Midbrain (tissue), 1 donor: ENCODE measurements at regions not wholly inside any gene's neighbourhood (a gene's known extent, or its start where the extent isn't known, plus 50 kb on each side); places are given as distances from the start of the nearest gene placed in this dataset.
"Not testable (repeated sequence)": the region's sequence is repeated elsewhere in the genome, so short reads cannot be mapped to it uniquely, and the experiment has no call there.

Experiments used
- DNase-seq: peaks from one replicate; lab custom pipeline; 2025; lab: John Stamatoyannopoulos, UW

DNA sequence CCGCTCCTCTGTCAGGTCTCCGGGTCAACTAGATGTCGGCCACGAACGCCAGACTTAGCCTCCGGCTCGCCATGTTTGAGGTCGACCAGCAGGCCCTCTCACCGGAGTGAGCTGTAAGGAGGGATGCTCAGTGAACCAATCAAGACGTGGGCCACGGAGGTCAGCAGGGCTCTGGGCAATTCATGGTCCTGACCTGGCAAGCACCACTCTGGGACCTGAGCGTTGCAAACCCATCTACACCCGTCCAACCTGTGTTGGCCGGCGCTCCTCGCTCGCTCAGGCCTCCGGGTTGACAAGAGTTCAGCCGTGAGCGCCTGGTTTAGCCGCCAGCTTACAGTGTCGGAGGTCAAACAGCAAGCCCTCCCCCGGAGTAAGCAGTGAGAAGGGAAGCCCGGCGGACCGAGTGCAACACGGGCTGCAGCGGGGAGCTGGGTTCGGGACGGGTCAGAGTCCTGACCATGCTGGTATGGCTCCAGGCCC, 1361.9 kb downstream of the UQCRFS1 start:
- no peak for DNase-seq

GRCh38 chr19:27846944-27847343, 1366.0 kb downstream of the UQCRFS1 start:
- DNase-seq: no peak

GRCh38 chr19:27844261-27844660, 1368.7 kb downstream of the UQCRFS1 start:
- no peak for DNase-seq

DNA sequence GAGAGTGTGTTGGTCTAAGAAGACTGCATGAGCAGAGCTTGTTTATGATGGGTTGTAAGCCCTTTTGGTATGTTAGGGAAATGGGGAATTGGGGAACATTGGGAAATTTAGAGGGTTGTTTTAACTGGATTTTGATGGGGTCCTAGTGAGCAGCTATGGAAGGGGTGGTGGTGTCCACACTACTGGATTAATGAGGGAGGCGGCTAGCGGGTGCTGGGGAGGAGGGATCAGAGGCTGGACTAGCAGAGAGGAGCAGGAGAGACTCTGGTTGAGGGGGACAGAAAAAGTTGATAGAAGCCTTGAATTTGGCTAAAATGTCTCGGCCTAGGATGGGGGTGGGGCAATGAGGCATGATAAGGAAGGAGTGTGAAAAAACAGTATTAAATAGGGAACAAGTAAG, 1369.1 kb downstream of the UQCRFS1 start:
- no peak for DNase-seq

DNA sequence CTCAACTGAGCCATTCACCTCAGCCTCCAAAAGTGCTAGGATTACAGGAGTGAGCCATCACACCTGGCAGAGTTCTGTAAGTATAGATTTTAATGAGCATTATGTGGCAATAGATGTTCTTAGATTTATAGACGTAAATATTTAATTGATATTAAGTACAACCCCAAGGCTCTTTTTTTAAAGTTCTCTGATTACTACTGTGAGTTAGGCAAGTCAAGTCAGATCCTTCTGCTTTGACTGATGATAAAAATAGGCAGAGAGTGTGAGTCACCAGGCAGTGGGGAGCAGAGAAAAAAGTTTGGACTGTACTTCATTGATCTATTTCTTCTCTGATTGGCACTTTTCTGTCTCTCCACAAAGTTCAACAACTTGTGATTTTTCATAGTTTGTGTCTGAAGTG, 1379.9 kb downstream of the UQCRFS1 start:
- no peak for DNase-seq

- DNase-seq: no peak
Observed at GRCh38 chr19:27828829-27829228, 1384.1 kb downstream of the UQCRFS1 start.

DNA sequence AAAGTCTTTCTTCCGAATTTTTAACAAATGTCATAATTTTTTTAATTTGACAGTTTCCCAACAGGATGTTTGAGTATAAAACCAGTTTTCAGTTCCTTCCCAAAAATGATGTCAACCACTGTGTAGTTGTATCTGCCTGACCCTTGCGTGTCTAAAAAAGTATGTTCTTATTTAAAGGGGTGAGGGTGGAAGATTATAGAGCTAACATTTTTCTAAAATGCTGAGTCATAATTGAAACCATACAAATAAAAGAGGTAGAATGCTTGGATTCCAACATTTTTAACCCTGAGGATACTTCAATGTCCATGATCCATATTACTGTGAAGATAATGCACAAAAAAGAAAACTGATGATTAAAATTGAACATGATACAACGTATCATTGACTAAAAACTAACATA, 1388.8 kb downstream of the UQCRFS1 start:
- DNase-seq: no peak

DNA sequence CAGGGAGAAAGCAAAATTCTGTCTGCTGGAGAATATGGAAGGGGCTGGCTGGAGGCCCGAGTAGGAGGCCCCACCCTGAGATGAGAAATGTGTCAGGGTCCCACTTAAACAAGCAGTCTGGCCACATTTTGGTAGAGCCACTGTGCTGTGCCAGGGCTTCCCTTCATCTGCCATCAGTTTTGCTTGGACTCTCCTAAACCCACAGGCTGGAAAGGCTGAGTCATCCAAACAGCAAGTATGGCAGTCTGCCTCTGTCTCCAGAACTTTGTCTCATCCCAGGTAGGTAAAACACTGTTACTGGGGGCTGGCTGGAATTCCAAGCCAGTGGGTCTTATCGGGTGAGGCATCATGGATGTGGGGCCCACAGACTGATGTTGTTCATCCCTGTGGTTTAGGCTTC, 1390.6 kb downstream of the UQCRFS1 start:
- DNase-seq: no peak

GRCh38 chr19:27821418-27822018, 1391.4 kb downstream of the UQCRFS1 start:
- no peak for DNase-seq

DNA sequence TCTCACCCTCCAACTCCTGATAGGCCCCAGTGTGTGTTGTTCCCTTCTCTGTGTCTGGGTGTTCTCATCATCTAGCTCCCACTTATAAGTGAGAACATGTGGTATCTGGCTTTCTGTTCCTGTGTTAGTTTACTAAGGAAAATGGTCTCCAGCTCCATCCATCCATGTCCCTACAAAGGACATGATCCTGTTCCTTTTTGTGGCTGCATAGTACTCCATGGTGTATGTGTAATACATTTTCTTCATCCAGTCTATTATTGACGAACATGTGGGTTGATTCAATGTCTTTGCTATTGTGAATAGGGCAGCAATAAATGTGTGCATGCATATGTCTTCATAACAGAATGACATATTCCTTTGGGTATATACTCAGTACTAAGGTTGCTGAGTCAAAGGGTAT, 1397.0 kb downstream of the UQCRFS1 start:
- no peak for DNase-seq

DNA sequence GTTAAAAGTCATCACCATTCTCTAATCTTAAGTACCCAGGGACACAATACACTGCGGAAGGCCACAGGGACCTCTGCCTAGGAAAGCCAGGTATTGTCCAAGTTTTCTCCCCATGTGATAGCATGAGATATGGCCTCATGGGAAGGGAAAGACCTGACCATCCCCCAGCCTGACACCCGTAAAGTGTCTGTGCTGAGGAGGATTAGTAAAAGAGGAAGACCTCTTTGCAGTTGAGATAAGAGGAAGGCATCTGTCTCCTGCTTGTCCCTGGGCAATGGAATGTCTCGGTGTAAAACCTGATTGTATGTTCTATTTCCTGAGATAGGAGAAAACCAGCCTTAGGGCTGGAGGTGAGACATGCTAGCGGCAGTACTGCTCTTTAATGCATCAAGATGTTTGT, 1398.1 kb downstream of the UQCRFS1 start:
- not testable (repeated sequence) for DNase-seq

DNA sequence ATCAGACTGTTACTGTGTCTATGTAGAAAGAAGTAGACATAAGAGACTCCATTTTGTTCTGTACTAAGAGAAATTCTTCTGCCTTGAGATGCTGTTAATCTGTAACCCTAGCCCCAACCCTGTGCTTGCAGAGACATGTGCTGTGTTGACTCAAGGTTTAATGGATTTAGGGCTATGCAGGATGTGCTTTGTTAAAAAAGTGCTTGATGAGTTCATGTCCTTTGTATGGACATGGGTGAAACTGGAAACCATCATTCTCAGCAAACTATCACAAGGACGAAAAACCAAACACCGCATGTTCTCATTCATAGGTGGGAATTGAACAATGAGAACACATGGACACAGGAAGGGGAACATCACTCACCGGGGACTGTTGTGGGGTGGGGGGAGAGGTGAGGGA, 1398.7 kb downstream of the UQCRFS1 start:
- not testable (repeated sequence) for DNase-seq

- no peak for DNase-seq
Observed at GRCh38 chr19:27806471-27807070, 1406.4 kb downstream of the UQCRFS1 start.

DNA sequence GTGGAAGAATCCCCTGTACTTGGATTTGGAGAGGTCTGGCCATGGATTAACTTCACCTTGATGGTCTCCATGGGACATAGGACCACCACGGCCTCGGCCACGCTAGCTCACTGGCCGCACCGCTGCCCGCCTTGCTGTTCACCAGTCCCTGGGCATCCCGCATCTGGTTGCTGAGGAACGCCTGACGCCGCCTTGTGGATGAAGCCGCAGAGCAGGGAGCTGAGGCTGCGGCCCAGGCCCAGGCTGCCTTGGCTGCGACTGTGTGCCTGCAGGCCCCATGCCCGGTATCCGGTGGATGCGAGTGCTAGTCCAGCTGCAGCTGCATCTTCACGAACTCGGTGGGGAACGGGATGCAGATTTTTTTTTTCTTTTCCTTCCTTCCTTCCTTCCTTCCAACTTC, 1407.1 kb downstream of the UQCRFS1 start:
- no peak for DNase-seq

DNA sequence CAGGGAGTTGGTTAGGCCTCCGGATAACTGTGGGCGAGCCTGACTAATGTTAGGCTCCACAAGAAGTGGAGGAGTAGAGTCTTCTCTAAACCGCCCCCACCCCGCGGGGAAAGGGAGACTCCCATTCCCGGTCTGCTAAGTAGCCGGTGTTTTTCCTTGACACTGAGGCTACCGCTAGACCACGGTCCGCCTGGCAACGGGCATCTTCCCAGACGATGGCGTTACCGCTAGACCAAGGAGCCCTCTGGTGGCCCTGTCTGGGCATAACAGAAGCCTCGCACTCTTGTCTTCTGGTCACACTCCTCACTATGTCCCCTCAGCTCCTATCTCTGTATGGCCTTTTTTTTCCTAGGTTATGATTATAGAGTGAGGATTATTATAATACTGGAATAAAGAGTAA, 1410.7 kb downstream of the UQCRFS1 start:
- DNase-seq: not testable (repeated sequence)

DNA sequence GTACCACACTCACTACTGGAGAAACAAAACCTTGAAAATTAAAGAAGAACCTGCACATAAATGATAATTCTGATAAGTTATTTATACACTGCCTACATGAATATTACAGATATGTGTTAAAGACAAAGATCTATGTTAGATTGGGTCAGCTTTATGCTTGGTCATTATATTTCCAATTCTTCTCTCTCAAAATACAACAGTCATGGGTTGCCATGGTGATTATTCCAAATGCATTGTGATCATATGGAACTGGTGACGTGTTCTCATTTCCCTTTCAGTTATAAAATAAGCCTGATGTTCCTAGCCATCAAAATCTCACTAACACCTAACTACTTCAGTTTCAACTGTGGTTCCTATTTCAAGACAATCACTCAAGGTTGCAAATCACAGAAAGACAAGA, 1416.4 kb downstream of the UQCRFS1 start:
- DNase-seq: no peak

- no peak for DNase-seq
Observed at GRCh38 chr19:27796073-27796472, 1416.9 kb downstream of the UQCRFS1 start.

DNA sequence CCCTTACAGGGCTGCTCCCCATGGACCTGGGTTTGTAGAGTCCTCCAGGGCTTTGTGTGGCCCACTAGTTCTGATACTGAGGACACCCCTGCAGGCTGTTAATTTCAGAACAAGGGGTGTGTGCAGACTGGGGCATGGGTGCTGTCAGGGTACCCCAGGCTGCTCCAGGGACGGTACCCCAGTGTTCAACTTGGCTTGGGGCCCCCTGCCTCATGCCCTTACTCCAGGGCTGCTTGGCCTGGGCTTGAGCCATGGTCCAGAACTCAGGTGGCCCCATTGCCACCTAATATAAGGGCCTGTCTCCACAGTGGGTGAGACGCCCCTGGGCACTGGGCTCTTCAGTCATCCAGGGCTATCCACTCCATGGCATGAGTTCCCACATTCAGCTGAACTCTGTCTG, 1417.6 kb downstream of the UQCRFS1 start:
- DNase-seq: no peak

DNA sequence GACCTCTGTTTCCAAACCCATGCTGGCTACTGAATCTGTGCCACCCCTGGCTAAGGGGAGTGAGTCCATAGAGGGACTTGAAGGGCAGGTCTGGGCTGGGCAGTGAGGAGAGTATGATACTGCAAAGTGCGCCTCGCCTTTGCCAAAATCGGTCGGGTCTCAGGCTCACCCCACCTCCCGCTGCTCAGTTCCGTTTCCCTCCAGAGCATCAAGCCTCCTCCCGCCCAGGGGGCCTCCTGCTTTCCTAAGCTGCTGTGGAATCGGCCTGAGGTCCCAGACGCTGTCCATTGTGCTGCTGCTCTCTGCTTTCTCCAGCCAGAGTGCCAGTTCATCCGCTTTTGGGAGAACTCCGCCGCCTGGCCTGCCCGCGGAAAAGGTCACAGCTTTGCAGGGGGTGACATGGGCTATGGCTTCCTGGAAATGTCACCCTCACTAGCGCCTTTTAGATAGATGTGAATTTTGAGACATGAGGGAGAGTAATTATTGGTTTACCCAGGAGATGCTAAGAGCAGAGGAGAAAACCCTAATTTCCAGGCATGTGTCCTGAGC, 1418.4 kb downstream of the UQCRFS1 start:
- DNase-seq: peak; percentile 34

GRCh38 chr19:27793644-27794493, 1419.1 kb downstream of the UQCRFS1 start:
- peak; percentile 95 for DNase-seq

DNA sequence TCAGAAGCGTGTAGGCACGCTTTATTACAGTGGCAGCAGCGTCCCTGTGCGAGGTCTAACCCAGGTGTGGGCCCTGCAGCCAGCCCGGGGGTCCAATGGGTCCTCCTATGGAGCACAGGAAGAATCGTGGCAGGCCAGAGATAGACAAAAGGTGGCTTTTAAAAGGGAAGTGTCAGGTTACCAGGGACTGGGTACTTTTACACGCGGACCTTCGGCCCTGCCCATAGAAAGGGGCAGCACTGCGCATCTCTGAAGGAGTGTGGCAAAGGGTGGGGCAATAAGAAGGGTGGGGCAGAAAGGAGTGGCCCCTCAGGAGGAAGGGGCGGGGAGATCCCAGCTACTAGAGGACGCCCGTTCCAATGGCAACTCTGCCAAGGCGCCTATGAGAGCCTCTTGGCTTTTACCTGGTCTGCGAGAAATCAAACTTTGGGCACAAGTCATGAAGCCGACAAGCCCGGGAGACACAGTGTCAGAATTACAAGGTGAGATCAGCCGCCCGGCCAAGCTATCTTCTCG, 1419.8 kb downstream of the UQCRFS1 start:
- no peak for DNase-seq

DNA sequence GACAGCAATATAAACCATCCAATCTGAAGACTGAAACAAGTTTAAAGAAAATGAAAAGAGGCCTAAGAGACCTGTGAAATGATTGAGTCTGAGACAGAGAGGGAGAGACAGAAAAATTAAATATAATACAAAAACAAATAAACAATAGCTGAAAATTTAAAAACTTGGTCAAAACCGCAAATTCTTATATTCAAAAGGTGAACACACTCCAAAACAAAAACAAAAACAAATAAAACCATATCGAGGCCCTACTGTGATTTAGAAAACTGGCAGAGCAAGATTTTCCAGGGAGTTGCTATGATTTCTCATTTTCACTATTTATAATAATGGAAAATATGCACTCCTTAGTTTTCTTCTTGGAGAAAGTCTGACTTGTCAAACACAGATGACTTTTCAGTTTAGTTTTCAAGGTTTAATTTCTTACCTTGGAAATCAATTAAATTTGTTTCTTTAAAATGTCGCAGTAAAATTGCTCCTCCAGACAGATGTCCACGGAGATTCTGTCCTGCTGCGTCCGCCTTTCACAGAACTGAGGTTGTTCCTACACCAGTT, 1420.3 kb downstream of the UQCRFS1 start:
- DNase-seq: no peak
